ENCODE measurements at regions not wholly inside any gene's neighbourhood (a gene's known extent, or its start where the extent isn't known, plus 50 kb on each side); places are given as distances from the start of the nearest gene placed in this dataset.

GRCh38 chr2:22189893-22190480 lies 1066.2 kb downstream of the TDRD15 start:
- intact Hi-C loops (cut with DNase I): no loop called here
- Histone ChIP-seq H3K27me3 (no peaks in the 10 kb centered on the region), H3K27ac (no peak overlapping the region), H3K36me3 (no peaks in the 10 kb centered on the region), H3K4me3 (no peak overlapping the region), H3K4me1 (no peaks in the 10 kb centered on the region), H3K9me3 (peaks cover 0 to 9% of the 10 kb centered on the region in 2 donors)
- no peak for DNase-seq
- ATAC-seq: no peak
- no peak for TF ChIP-seq CTCF (IDR thresholded peaks at IDR 0.05)

GRCh38 chr2:22194218-22194617 lies 1070.5 kb downstream of the TDRD15 start:
- Histone ChIP-seq H3K4me3 (no peak overlapping the region), H3K27me3 (no peaks in the 10 kb centered on the region), H3K4me1 (no peaks in the 10 kb centered on the region), H3K36me3 (no peaks in the 10 kb centered on the region), H3K9me3 (no peaks in the 10 kb centered on the region), H3K27ac (no peak overlapping the region)
- no peak for ATAC-seq
- DNase-seq: no peak
- no peak for TF ChIP-seq CTCF (IDR thresholded peaks at IDR 0.05)
- intact Hi-C loops (cut with DNase I): no loop called here

GRCh38 chr2:22196806-22197205 lies 1073.0 kb downstream of the TDRD15 start:
- Histone ChIP-seq H3K27ac (no peak overlapping the region), H3K36me3 (no peaks in the 10 kb centered on the region), H3K4me1 (no peaks in the 10 kb centered on the region), H3K4me3 (no peak overlapping the region), H3K27me3 (no peaks in the 10 kb centered on the region), H3K9me3 (no peaks in the 10 kb centered on the region)
- no peak for TF ChIP-seq CTCF (IDR thresholded peaks at IDR 0.05)
- no peak for ATAC-seq
- intact Hi-C loops (cut with DNase I): no loop called here
- no peak for DNase-seq

- no peaks in the 10 kb centered on the region for H3K9me3 ChIP-seq
- no peaks in the 10 kb centered on the region for H3K4me1 ChIP-seq
- ATAC-seq (no peak), DNase-seq (peak in 1 of 4 donors; percentile 2)
- H3K27ac ChIP-seq: no peak overlapping the region
- H3K4me3 ChIP-seq: no peak overlapping the region
- no peaks in the 10 kb centered on the region for H3K36me3 ChIP-seq
- intact Hi-C loops (cut with DNase I): no loop called here
- no peak for TF ChIP-seq CTCF (IDR thresholded peaks at IDR 0.05)
- H3K27me3 ChIP-seq: no peaks in the 10 kb centered on the region
These were observed 1074.9 kb downstream of the TDRD15 start for GRCh38 chr2:22198381-22199283.

GRCh38 chr2:22199994-22200393 lies 1076.2 kb downstream of the TDRD15 start:
- intact Hi-C loops (cut with DNase I): no loop called here
- H3K4me1 ChIP-seq: no peaks in the 10 kb centered on the region
- no peaks in the 10 kb centered on the region for H3K9me3 ChIP-seq
- no peak for TF ChIP-seq CTCF (IDR thresholded peaks at IDR 0.05)
- no peak overlapping the region for H3K27ac ChIP-seq
- no peak overlapping the region for H3K4me3 ChIP-seq
- H3K27me3 ChIP-seq: no peaks in the 10 kb centered on the region
- no peak for DNase-seq
- ATAC-seq: no peak
- H3K36me3 ChIP-seq: no peaks in the 10 kb centered on the region
